ENCODE measurements at regions not wholly inside any gene's neighbourhood (a gene's known extent, or its start where the extent isn't known, plus 50 kb on each side); places are given as distances from the start of the nearest gene placed in this dataset.

DNA sequence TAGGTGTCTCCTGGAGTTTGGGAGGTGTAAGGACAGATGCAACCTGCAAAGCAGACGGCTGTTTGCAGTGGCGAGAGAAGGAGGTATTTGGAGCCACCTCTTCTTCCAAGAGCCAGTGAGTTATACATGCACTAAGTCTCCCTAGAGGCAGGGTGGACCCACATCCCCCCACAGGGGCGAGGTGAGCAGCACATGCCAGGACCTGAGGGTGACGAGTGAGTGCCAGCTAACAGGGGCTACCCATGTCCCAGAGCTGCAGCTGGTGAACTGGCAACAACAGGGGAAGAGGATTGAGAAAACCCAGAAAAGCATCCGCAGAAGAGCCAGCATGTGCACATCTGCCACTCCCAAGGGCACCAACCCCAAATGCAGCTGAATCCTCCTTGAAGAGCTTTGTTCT is 95.1 kb downstream of the CD83 start:
- Histone ChIP-seq H3K9me3 (ENCODE audit: control extremely low read depth in 1 of 5, control insufficient read depth in 4 of 5, insufficient read depth in 2 of 5, low read depth in 1 of 5, low read length in 4 of 5) (no peaks in the 10 kb centered on the region), H3K27me3 (replicated peaks in 2 of 5; ENCODE audit: control insufficient read depth in 4 of 5, insufficient read depth in 5 of 5, low read length in 4 of 5) (no peaks in the 10 kb centered on the region), H3K27ac (ENCODE audit: insufficient read depth in 1 of 2, low read depth in 1 of 2, low read length in 2 of 2, poor library complexity in 1 of 2, severe bottlenecking in 2 of 2) (no peak overlapping the region), H3K36me3 (ENCODE audit: control insufficient read depth in 4 of 4, insufficient read depth in 4 of 4, low read length in 3 of 4) (no peaks in the 10 kb centered on the region), H3K4me1 (ENCODE audit: control extremely low read depth in 1 of 4, control insufficient read depth in 4 of 4, insufficient read depth in 4 of 4, low read length in 3 of 4) (peaks cover 8 to 32% (median 25%) of the 10 kb centered on the region in 4 experiments), H3K4me3 (ENCODE audit: control insufficient read depth in 1 of 7, extremely low read depth in 1 of 7, insufficient read depth in 4 of 7, low read depth in 2 of 7, low read length in 6 of 7) (no peak overlapping the region)
- WGBS (ENCODE audit: insufficient coverage), result 93% methylated on average over 4 of the region's 5 CpGs
- CTCF ChIA-PET, result interaction anchor here (0.7 to 2.8 kb wide), 4 partner anchors 71 to 1178 kb away, joined by 3 to 12 read pairs (median 3); no protein-coding TSS in a partner anchor
- DNase-seq, result no peak
- POLR2A ChIA-PET, result no interaction called here

DNA sequence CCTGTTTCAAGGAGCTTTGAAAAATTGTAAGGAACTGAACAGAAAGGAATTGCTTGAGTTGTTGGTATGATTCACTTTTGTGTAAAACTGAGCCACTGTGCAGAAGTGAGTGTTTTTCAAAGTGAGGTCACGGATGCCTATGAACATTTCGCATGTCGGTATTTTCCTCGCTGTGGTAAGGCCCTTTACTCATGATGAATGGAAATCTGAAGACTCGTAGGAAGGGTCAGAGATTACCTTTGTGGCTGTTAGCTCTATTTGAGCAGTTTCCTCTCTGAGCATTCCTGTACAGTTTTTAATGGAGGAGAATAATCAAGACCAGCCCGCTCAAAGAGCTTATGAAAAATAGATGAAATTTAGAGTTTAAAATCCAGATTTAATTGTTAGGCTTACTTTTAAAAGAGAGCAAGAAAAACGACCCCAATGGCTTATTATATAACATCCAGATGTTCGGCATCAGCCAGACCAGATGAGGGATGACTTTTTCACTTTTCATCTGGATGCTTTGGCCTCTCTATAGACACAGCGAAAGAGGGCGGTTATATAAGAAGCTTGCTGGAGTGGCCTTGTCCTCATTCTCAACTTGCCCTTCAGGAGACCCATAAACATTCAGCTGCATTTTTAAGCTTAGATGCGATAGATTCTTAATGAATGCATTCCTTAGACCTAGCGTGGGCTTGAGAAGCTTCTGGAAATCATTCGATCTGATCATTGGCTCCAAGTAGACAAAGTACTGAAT is 99.5 kb downstream of the CD83 start:
- DNase-seq, result no peak

DNA sequence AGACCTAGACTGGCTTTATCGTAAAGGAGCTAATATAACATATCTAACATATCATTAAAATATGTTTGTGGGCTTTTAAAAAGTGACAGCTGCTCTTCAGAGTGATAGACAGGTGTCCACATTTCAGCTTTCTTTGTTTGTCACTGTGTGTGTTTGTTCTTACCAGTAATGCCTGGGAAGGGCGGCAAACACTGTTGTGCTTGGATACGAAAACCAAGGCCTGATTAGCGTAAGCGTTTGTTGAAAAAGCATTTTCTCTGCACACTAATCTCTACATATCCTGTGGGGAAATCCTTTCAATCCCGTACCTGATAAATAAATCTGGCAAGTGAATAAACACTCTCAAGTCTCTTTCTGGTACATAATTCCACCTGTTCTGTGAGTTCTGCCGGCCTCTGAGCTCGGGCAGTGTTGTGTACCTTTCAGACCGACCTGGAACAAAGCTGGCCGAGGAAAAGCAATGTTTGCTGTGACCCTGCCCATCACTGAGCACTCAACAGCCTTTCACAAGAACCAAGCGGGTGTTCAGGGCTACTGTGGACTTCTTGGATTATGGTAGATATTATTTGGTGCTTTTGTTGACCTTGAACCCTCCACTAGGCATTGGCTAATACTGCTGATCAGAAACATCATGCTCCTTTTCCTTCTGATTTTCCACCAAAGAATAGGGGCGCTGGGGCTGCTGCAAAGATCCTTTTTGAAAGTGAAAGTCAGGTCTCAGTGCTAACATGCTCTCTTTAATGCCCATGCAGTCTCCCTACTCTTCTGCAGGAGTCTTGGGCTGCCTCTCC is 100.4 kb downstream of the CD83 start:
- Histone ChIP-seq H3K4me3 (ENCODE audit: control insufficient read depth in 1 of 7, extremely low read depth in 1 of 7, insufficient read depth in 4 of 7, low read depth in 2 of 7, low read length in 6 of 7) (peak overlapping the region in 3 of 7 experiments; percentile 4 to 15 (median 6)), H3K4me1 (ENCODE audit: control extremely low read depth in 1 of 4, control insufficient read depth in 4 of 4, insufficient read depth in 4 of 4, low read length in 3 of 4) (peaks cover 0 to 3% (median 0%) of the 10 kb centered on the region in 4 experiments), H3K27me3 (replicated peaks in 2 of 5; ENCODE audit: control insufficient read depth in 4 of 5, insufficient read depth in 5 of 5, low read length in 4 of 5) (no peaks in the 10 kb centered on the region), H3K36me3 (ENCODE audit: control insufficient read depth in 4 of 4, insufficient read depth in 4 of 4, low read length in 3 of 4) (no peaks in the 10 kb centered on the region), H3K9me3 (ENCODE audit: control extremely low read depth in 1 of 5, control insufficient read depth in 4 of 5, insufficient read depth in 2 of 5, low read depth in 1 of 5, low read length in 4 of 5) (no peaks in the 10 kb centered on the region), H3K27ac (ENCODE audit: insufficient read depth in 1 of 2, low read depth in 1 of 2, low read length in 2 of 2, poor library complexity in 1 of 2, severe bottlenecking in 2 of 2) (no peak overlapping the region)
- 91% methylated on average over 10 of the region's 12 CpGs for WGBS (ENCODE audit: insufficient coverage)
- CTCF ChIA-PET, result interaction anchor here (1.1 to 1.5 kb wide), 2 partner anchors 18 to 1227 kb away, joined by 3 to 5 read pairs; no protein-coding TSS in a partner anchor
- POLR2A ChIA-PET, result no interaction called here
- no peak for DNase-seq

More for the DNA sequence above, 99.5 kb downstream of the CD83 start:
- Histone ChIP-seq H3K27me3 (replicated peaks in 2 of 5; ENCODE audit: control insufficient read depth in 4 of 5, insufficient read depth in 5 of 5, low read length in 4 of 5) (no peaks in the 10 kb centered on the region), H3K9me3 (ENCODE audit: control extremely low read depth in 1 of 5, control insufficient read depth in 4 of 5, insufficient read depth in 2 of 5, low read depth in 1 of 5, low read length in 4 of 5) (no peaks in the 10 kb centered on the region), H3K4me3 (ENCODE audit: control insufficient read depth in 1 of 7, extremely low read depth in 1 of 7, insufficient read depth in 4 of 7, low read depth in 2 of 7, low read length in 6 of 7) (no peak overlapping the region), H3K4me1 (ENCODE audit: control extremely low read depth in 1 of 4, control insufficient read depth in 4 of 4, insufficient read depth in 4 of 4, low read length in 3 of 4) (peaks cover 0 to 4% (median under 1%) of the 10 kb centered on the region in 4 experiments), H3K36me3 (ENCODE audit: control insufficient read depth in 4 of 4, insufficient read depth in 4 of 4, low read length in 3 of 4) (no peaks in the 10 kb centered on the region), H3K27ac (ENCODE audit: insufficient read depth in 1 of 2, low read depth in 1 of 2, low read length in 2 of 2, poor library complexity in 1 of 2, severe bottlenecking in 2 of 2) (no peak overlapping the region)
- 96% methylated on average over 10 of the region's 13 CpGs for WGBS (ENCODE audit: insufficient coverage)
- ChIA-PET POLR2A (no interaction called here), CTCF (interaction anchor here (1.0 to 1.5 kb wide), 3 partner anchors 19 to 1228 kb away, joined by 3 to 5 read pairs (median 3); no protein-coding TSS in a partner anchor)

DNA sequence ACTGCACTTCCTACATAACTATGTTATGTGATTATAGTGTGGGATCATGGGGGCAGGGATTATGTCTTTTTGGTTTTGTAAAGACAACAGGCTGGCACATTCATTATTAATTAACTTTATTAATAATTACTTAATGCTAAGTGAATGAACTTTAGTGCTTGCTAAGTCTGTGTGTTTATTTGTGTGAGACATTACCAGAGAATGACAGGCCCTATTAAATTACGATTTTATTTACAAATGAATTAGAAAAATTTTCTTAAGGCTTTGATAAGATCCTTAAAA is 100.9 kb downstream of the CD83 start:
- WGBS (ENCODE audit: insufficient coverage), result no CpG with 5 or more reads among the region's 1 CpG
- ChIA-PET POLR2A (no interaction called here), CTCF (interaction anchor here (1.1 kb wide), 1 partner anchor 1226 kb away, joined by 3 read pairs; no protein-coding TSS in a partner anchor)
- H3K27ac ChIP-seq (ENCODE audit: insufficient read depth in 1 of 2, low read depth in 1 of 2, low read length in 2 of 2, poor library complexity in 1 of 2, severe bottlenecking in 2 of 2), result no peak overlapping the region
- H3K27me3 ChIP-seq (replicated peaks in 2 of 5; ENCODE audit: control insufficient read depth in 4 of 5, insufficient read depth in 5 of 5, low read length in 4 of 5), result no peaks in the 10 kb centered on the region
- H3K36me3 ChIP-seq (ENCODE audit: control insufficient read depth in 4 of 4, insufficient read depth in 4 of 4, low read length in 3 of 4), result no peaks in the 10 kb centered on the region
- H3K9me3 ChIP-seq (ENCODE audit: control extremely low read depth in 1 of 5, control insufficient read depth in 4 of 5, insufficient read depth in 2 of 5, low read depth in 1 of 5, low read length in 4 of 5), result no peaks in the 10 kb centered on the region
- H3K4me1 ChIP-seq (ENCODE audit: control extremely low read depth in 1 of 4, control insufficient read depth in 4 of 4, insufficient read depth in 4 of 4, low read length in 3 of 4), result peaks cover 0 to 3% (median 0%) of the 10 kb centered on the region in 4 experiments
- H3K4me3 ChIP-seq (ENCODE audit: control insufficient read depth in 1 of 7, extremely low read depth in 1 of 7, insufficient read depth in 4 of 7, low read depth in 2 of 7, low read length in 6 of 7), result peak overlapping the region in 2 of 7 experiments; percentile 4 to 6
- DNase-seq, result no peak

DNA sequence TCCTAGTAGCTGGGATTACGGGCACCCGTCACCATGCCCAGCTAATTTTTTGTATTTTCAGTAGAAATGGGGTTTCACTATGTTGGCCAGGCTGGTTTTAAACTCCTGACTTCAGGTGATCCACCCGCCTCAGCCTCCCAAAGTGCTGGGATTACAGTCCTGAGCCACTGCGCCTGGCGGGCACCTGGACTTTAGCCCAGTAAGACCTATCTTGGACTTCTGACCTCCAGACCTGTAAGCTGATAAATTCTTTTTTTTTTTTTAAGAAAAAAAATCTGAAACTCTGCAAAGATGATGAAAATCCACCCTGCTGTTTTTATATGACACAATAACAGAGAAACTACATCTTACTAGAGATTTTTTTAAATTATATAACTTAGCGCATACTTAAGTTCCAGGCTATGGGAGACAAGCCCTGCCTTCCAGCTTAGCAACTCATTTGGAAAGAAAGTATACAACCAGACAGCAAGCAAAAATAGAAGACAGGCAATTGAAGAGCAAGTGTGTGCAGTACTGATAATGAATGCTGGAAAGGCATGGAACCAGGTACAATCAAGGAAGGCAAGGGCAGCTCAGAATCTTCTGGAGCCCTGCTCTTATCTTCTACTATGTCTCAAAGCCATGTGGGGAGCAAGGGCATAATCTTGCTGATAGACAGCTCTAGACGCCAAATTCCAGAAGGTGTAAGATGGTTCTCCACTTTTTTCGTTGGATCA is 104.2 kb downstream of the CD83 start:
- no peak overlapping the region for H3K27ac ChIP-seq (ENCODE audit: insufficient read depth in 1 of 2, low read depth in 1 of 2, low read length in 2 of 2, poor library complexity in 1 of 2, severe bottlenecking in 2 of 2)
- no peak overlapping the region for H3K4me3 ChIP-seq (ENCODE audit: control insufficient read depth in 1 of 7, extremely low read depth in 1 of 7, insufficient read depth in 4 of 7, low read depth in 2 of 7, low read length in 6 of 7)
- DNase-seq, result no peak
- H3K36me3 ChIP-seq (ENCODE audit: control insufficient read depth in 4 of 4, insufficient read depth in 4 of 4, low read length in 3 of 4), result no peaks in the 10 kb centered on the region
- POLR2A ChIA-PET, result no interaction called here
- peaks cover 3 to 15% (median 8%) of the 10 kb centered on the region in 4 experiments for H3K4me1 ChIP-seq (ENCODE audit: control extremely low read depth in 1 of 4, control insufficient read depth in 4 of 4, insufficient read depth in 4 of 4, low read length in 3 of 4)
- H3K9me3 ChIP-seq (ENCODE audit: control extremely low read depth in 1 of 5, control insufficient read depth in 4 of 5, insufficient read depth in 2 of 5, low read depth in 1 of 5, low read length in 4 of 5), result peaks cover 0 to 6% (median 2%) of the 10 kb centered on the region in 5 experiments
- 96% methylated on average over 4 of the region's 8 CpGs for WGBS (ENCODE audit: insufficient coverage)
- no peaks in the 10 kb centered on the region for H3K27me3 ChIP-seq (replicated peaks in 2 of 5; ENCODE audit: control insufficient read depth in 4 of 5, insufficient read depth in 5 of 5, low read length in 4 of 5)
- CTCF ChIA-PET, result no interaction called here

DNA sequence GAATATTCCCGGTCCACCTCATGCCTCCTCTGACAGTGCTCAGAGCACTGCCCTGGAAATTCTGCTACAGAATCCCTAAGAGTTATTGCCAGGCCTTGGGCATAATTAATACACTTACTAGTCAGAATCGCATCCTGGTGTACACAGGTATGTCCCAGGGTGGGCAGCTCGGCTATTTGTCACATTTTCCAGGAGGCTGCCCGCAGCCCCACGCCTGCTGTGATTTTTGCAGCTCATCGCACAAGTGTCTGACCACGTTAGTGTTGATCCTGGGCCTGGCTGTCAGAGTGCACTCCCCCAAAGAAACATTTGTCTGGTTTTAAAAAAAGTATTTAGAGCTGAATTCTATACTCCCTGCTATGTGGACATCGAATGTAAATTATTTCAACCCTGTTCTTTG is 105.4 kb downstream of the CD83 start:
- CTCF ChIA-PET, result no interaction called here

More for the DNA sequence above, 105.4 kb downstream of the CD83 start:
- 99% methylated on average over 7 of the region's 8 CpGs for WGBS (ENCODE audit: insufficient coverage)
- Histone ChIP-seq H3K36me3 (ENCODE audit: control insufficient read depth in 4 of 4, insufficient read depth in 4 of 4, low read length in 3 of 4) (no peaks in the 10 kb centered on the region), H3K9me3 (ENCODE audit: control extremely low read depth in 1 of 5, control insufficient read depth in 4 of 5, insufficient read depth in 2 of 5, low read depth in 1 of 5, low read length in 4 of 5) (peaks cover 0 to 6% (median 2%) of the 10 kb centered on the region in 5 experiments), H3K4me3 (ENCODE audit: control insufficient read depth in 1 of 7, extremely low read depth in 1 of 7, insufficient read depth in 4 of 7, low read depth in 2 of 7, low read length in 6 of 7) (no peak overlapping the region), H3K27me3 (replicated peaks in 2 of 5; ENCODE audit: control insufficient read depth in 4 of 5, insufficient read depth in 5 of 5, low read length in 4 of 5) (no peaks in the 10 kb centered on the region), H3K4me1 (ENCODE audit: control extremely low read depth in 1 of 4, control insufficient read depth in 4 of 4, insufficient read depth in 4 of 4, low read length in 3 of 4) (peaks cover 3 to 15% (median 8%) of the 10 kb centered on the region in 4 experiments), H3K27ac (ENCODE audit: insufficient read depth in 1 of 2, low read depth in 1 of 2, low read length in 2 of 2, poor library complexity in 1 of 2, severe bottlenecking in 2 of 2) (no peak overlapping the region)
- no peak for DNase-seq
- POLR2A ChIA-PET, result no interaction called here

Data from common myeloid progenitor, CD34-positive (primary cell).